GM21515 (cell line): ENCODE measurements at regions not wholly inside any gene's neighbourhood (a gene's known extent, or its start where the extent isn't known, plus 50 kb on each side); places are given as distances from the start of the nearest gene placed in this dataset.
"Not testable (repeated sequence)": the region's sequence is repeated elsewhere in the genome, so short reads cannot be mapped to it uniquely, and the experiment has no call there.

Experiments used
- ATAC-seq: cut with Tn5 transposase; IDR thresholded peaks from one replicate; pipeline ENCODE4 v1.9.1; 2021; ENCODE audit not compliant: unreplicated experiment

- ATAC-seq, result not testable (repeated sequence)
Measured at GRCh38 chr1:83406693-83407371, 592.1 kb downstream of the TTLL7 start.

GRCh38 chr1:83405789-83406188 lies 593.1 kb downstream of the TTLL7 start:
- ATAC-seq, result peak; percentile 65

GRCh38 chr1:83403500-83403899 lies 595.4 kb downstream of the TTLL7 start:
- ATAC-seq, result not testable (repeated sequence)

- not testable (repeated sequence) for ATAC-seq
Measured at GRCh38 chr1:83401146-83401545, 597.8 kb downstream of the TTLL7 start.

GRCh38 chr1:83400173-83400572 lies 598.8 kb downstream of the TTLL7 start:
- ATAC-seq, result not testable (repeated sequence)

- not testable (repeated sequence) for ATAC-seq
Measured at GRCh38 chr1:83398125-83398524, 600.8 kb downstream of the TTLL7 start.

GRCh38 chr1:83395130-83395529 lies 603.8 kb downstream of the TTLL7 start:
- not testable (repeated sequence) for ATAC-seq

GRCh38 chr1:83386946-83387345 lies 612.0 kb downstream of the TTLL7 start:
- not testable (repeated sequence) for ATAC-seq

GRCh38 chr1:83383107-83383506 lies 615.8 kb downstream of the TTLL7 start:
- not testable (repeated sequence) for ATAC-seq

GRCh38 chr1:83373018-83373417 lies 625.9 kb downstream of the TTLL7 start:
- ATAC-seq, result not testable (repeated sequence)

- ATAC-seq, result not testable (repeated sequence)
Measured at GRCh38 chr1:83369853-83370252, 629.1 kb downstream of the TTLL7 start.

GRCh38 chr1:83365320-83365719 lies 633.6 kb downstream of the TTLL7 start:
- ATAC-seq, result not testable (repeated sequence)

GRCh38 chr1:83345375-83345774 lies 653.6 kb downstream of the TTLL7 start:
- not testable (repeated sequence) for ATAC-seq

- ATAC-seq, result not testable (repeated sequence)
Measured at GRCh38 chr1:83343767-83344166, 655.2 kb downstream of the TTLL7 start.

- not testable (repeated sequence) for ATAC-seq
Measured at GRCh38 chr1:83342995-83343394, 655.9 kb downstream of the TTLL7 start.

GRCh38 chr1:83332308-83332707 lies 666.6 kb downstream of the TTLL7 start:
- not testable (repeated sequence) for ATAC-seq

- ATAC-seq, result no peak
Measured at GRCh38 chr1:83318366-83318765, 680.6 kb downstream of the TTLL7 start.

- ATAC-seq, result not testable (repeated sequence)
Measured at GRCh38 chr1:83315446-83315845, 683.5 kb downstream of the TTLL7 start.

- not testable (repeated sequence) for ATAC-seq
Measured at GRCh38 chr1:83310161-83310560, 688.8 kb downstream of the TTLL7 start.

GRCh38 chr1:83309035-83309434 lies 689.9 kb downstream of the TTLL7 start:
- ATAC-seq, result not testable (repeated sequence)

GRCh38 chr1:83306811-83307210 lies 692.1 kb downstream of the TTLL7 start:
- not testable (repeated sequence) for ATAC-seq

GRCh38 chr1:83295594-83295993 lies 703.3 kb downstream of the TTLL7 start:
- not testable (repeated sequence) for ATAC-seq

GRCh38 chr1:83287391-83287790 lies 711.5 kb downstream of the TTLL7 start:
- not testable (repeated sequence) for ATAC-seq
